Omental fat pad (tissue), 3 donors: ENCODE measurements at regions not wholly inside any gene's neighbourhood (a gene's known extent, or its start where the extent isn't known, plus 50 kb on each side); places are given as distances from the start of the nearest gene placed in this dataset.

Experiments used
- ATAC-seq: fragments of 150-250 bp; one replicate; pipeline ENCODE4 v1.9.1; 2016; ENCODE audit warnings: mild to moderate bottlenecking, moderate library complexity; ENCODE audit not compliant: low FRiP score
- DNase-seq: peaks from one replicate; pipeline ENCODE4 v3.0.0-alpha.2; 2019; ENCODE audit warnings: low spot score
- TF ChIP-seq, protein P1 (sequence below), 3 donors: fragments of 450-650 bp; IDR thresholded peaks; one replicate each; pipeline ENCODE4 v1.5.1; 2016 to 2017; ENCODE audit warnings: antibody characterized with exemption in 3 of 3, mild to moderate bottlenecking in 3 of 3, moderate library complexity in 2 of 3

DNA sequence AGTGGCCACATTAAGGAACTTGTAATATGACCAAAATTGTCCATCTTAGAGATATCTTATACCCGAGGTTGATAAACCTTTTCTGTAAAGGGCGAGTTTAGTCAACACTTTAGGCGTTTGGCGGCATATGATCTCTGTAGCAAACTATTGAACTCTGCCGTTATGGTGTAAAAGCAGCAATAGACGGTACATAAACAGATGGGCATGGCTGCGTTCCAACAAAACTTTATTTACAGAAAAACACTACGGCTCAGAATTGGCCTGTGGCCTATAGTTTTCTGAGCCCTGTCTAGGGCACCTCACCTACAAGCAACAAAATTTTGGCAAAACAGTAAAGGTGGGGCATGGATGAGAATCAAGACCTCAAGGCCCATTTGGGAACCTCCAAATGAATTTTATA lies 121.9 kb upstream of the HAAO start:
- ATAC-seq (no peak), DNase-seq (no peak)
- TF ChIP-seq, protein P1, sequence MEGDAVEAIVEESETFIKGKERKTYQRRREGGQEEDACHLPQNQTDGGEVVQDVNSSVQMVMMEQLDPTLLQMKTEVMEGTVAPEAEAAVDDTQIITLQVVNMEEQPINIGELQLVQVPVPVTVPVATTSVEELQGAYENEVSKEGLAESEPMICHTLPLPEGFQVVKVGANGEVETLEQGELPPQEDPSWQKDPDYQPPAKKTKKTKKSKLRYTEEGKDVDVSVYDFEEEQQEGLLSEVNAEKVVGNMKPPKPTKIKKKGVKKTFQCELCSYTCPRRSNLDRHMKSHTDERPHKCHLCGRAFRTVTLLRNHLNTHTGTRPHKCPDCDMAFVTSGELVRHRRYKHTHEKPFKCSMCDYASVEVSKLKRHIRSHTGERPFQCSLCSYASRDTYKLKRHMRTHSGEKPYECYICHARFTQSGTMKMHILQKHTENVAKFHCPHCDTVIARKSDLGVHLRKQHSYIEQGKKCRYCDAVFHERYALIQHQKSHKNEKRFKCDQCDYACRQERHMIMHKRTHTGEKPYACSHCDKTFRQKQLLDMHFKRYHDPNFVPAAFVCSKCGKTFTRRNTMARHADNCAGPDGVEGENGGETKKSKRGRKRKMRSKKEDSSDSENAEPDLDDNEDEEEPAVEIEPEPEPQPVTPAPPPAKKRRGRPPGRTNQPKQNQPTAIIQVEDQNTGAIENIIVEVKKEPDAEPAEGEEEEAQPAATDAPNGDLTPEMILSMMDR (IDR thresholded peaks at IDR 0.05) = no peak

DNA sequence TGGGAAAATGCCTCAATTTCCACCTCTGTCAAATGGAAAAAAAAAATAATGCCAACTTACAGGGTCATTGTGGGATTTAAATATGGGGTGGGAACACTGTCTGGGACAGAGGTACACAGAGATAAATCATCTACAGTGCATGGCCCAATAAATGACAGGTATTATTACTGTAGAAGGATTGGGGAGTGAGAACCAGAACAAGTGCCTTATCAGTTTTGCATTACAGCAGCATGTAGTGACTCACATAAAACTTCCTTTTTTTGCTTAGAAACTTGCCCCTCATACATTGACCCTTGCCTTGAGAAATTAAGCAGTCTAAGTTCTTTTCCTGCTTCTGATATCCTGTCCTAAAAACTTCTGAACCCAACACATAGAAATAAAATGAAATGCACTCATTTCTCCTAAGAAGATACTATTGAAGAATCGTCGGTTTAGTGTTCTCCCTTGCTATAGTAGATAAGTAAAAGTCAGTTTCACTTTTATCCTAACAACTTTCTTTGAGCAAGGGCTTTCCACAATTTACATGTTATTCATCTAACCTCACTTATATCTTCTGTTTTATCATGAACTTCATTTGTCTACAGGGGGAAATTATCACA lies 121.0 kb upstream of the HAAO start:
- ATAC-seq (no peak), DNase-seq (no peak)
- TF ChIP-seq, protein P1 (IDR thresholded peaks at IDR 0.05) = no peak

DNA sequence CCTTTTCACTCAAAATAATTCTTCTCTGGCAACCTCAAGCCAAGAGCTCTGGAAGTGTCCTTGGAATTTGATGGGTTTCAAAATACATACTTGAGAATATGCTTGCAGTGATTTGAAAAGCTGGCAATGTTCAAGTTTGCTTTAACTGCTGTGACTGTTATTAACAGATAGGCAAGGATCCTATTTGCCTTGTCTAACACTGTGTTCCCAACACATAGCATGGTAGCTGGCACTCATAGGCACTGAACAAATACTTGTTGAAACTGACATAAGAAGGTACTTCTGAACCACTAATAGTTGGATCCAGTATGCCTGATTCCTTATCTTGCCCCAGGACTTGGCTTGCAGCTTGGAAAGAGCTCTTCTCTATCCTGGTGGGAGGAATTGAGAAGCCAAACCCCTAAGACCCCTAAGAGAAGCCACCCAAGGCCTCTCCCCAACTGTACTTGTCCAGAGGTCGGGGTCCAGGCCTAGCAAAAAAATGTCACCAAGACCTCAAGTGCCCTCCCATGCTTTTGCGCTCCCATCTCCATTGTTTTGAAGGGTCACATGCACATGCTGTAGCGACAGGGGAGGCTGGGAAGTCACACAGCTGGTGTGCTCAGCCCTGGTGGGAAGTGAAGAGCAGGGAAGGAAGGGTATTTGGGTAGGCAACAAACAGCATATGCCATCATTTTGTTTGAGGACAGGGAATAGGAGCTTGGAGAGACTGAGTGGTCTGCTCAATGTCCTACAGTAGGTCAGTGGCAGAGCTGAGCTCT lies 118.4 kb upstream of the HAAO start:
- TF ChIP-seq, protein P1 (IDR thresholded peaks at IDR 0.05) = no peak
- ATAC-seq = no peak
- peak; percentile 14 for DNase-seq

DNA sequence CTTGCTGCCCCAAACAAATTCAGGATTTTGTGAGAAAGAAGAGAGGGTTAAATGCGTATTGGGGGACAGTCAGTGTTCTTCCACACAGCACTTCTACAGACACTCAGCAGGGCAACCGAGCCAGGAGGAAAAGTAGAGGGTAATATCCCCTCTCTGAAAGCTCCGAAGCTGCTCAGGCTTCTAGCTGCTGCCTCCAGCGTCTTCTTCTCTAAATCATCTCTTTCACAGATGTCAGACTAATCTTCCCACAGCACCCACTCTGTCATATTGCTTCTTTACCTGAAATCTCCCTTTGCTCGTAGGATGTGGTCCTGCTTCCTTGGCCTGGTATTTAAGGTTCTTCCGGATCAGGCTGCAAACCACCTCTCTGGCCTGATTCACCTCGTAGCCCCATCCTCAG lies 117.6 kb upstream of the HAAO start:
- ATAC-seq (no peak), DNase-seq (no peak)
- TF ChIP-seq, protein P1 (IDR thresholded peaks at IDR 0.05) = no peak

DNA sequence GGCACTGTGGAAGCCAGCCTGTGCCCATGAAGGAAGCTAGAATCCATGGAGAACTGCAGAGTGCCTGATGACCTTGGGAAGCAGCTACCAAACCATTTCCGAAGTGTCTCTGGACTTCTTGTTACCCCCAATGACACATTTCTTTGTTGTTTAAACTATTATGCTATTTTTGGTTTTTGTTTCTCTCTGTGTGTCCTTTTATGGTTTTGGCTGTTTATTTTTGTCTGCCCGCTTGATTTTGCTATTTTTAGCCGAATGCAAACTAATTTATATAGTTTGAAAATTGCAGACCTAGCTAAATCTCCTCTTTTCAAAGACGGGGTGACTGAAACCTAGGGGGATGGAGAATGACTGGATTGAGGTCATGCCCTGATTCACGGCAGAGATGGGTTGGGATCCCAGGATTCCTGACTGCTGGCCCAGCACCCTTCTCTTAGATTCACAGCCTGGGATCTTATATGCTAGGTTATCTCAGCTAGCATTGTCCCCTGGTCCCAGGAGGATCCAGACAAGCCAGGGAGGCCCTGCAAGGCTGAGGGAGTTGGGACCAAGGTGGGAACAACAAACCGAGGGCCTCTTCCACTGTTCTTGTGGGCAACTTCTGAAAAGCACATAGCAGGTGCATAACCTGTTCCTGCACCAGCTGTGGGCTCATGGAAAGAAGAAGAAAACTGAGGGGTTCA lies 116.3 kb upstream of the HAAO start:
- TF ChIP-seq, protein P1 (IDR thresholded peaks at IDR 0.05) = no peak
- no peak for ATAC-seq
- no peak for DNase-seq

DNA sequence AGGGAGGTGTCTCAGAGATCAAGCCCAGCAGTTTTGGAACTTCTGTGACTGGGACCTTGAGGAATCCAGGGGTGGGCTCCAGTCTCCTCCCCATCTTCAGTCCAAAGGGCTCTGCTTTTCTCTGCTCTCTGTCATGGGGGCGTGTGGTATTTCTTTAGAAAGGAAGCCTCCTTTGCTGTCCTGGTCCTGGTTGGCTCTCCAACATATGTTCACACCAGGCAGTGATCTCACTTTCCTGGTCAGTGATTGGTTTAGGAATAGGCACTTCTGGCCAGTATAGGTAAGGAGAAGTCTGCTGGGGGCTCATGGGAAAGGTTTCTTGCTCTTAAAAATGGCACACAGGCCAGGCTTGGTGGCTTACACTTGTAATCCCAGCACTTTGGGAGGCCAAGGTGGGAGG lies 115.5 kb upstream of the HAAO start:
- TF ChIP-seq, protein P1 (IDR thresholded peaks at IDR 0.05) = no peak
- ATAC-seq (no peak), DNase-seq (no peak)
